ENCODE measurements at regions not wholly inside any gene's neighbourhood (a gene's known extent, or its start where the extent isn't known, plus 50 kb on each side); places are given as distances from the start of the nearest gene placed in this dataset.

DNA sequence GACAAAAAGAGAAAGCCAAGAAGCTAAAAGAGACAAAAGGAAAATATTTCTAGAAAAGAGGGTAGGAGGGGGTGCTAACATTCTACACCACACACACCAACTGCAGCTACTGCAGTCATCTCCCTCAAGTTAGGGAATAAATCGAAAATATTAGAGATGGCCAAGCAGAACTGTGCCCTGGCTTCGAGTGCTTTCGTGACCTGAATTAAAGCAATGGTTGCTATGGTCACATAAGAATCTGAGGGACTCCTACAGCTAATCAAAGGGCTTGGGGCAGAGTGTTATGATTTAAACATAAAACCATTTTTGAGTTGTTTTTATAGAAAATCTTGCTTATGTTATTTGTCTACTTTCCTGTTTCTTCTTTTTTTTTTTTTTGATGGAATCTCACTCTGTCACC is 159.6 kb upstream of the HNRNPA3 start:
- no peak for DNase-seq (ENCODE audit: low read depth, low spot score)

DNA sequence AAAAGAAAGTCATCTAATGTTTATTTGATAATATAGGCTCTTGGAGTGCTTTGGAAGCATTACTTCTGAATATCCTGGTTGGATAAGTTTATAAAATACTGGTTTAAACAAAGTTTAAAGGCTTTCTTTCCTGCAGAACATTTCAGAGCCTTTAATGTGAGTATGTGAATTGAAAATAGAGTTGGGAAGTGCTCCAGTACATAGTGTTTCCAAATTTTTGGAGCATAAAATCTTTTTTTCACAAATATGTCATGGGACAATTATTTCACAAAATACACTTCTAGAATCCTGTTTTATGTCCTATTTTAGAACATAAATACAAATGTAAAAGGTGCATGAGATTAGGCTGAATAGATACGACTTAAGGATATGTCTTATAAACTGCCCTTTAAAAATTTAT is 158.9 kb upstream of the HNRNPA3 start:
- DNase-seq (ENCODE audit: low read depth, low spot score), result no peak

DNA sequence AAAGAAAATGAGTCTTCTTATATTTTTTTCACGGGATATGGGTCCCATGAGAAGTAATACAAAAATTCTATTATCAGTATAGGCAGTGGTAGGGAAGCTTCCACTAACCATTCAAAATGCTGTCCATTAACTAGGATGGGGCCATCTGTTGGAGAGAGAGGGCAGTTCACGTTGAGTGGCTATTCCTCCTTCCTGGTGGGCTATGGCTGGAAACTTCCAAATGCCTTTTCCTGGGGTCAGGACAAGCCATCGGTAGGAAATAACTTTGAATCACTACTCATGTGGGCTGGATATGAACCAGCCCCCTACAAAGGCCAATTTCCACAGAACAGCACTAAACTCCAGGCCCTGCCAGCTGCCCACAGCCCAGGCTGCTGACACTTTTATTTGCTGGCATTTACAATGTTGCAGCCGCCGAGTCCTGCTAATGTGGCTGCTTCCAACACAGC is 156.1 kb upstream of the HNRNPA3 start:
- no peak for DNase-seq (ENCODE audit: low read depth, low spot score)

DNA sequence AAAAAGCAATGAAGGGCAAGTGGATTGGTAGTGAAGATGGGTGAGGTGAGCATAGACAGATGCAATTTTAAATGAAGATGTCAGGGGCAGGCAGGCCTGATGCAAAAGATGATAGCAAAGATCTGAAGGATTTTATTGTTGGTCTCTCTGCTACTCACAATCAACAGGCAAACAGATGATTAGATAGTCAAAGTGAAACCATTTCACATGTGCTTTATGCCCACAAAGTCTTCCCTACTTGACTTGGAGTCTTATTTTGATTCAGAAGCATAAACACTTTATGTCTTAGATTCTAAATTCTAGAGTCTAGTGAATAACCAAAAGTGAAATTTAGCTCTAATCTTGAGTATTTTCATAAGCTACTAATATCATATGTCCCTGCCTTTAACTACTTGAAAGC is 153.8 kb upstream of the HNRNPA3 start:
- no peak for DNase-seq (ENCODE audit: low read depth, low spot score)

DNA sequence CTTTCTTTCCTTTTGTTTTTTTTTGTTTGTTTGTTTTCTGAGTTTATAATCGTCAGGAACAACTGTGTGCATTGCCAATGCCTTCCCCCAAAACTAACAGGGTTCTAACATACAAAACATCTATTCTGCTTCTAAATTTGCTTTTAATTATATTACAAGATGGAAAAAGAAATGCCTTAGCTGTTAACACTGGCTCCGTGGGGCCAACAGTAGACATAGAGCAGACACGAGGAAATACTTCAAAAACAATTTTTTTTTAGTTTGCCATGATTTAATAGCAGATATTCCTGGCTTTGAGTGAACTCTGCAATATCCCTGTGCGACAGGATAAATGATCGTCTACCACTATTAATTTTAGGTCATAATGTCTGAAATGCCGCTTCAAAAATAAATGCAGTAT is 153.3 kb upstream of the HNRNPA3 start:
- DNase-seq (ENCODE audit: low read depth, low spot score), result no peak

DNA sequence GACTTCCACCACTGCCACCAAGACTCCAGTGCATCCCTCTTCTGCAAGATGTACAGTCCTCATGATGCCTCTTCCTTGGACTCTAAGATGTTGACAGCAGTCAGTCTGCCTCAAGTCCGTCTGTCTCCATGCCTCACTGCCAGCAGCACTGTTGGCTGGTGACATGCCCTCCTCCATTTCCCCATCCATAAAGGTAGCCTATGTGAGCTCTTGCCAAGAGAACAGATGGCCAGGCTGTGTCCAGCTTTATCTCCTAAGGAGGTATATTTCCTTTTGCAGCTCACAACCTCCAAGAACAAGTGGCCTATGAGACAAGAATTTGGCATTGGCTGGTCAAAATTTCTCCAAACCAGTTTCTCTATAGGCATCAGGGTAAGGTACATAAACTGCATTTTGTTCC is 149.3 kb upstream of the HNRNPA3 start:
- no peak for DNase-seq (ENCODE audit: low read depth, low spot score)

DNA sequence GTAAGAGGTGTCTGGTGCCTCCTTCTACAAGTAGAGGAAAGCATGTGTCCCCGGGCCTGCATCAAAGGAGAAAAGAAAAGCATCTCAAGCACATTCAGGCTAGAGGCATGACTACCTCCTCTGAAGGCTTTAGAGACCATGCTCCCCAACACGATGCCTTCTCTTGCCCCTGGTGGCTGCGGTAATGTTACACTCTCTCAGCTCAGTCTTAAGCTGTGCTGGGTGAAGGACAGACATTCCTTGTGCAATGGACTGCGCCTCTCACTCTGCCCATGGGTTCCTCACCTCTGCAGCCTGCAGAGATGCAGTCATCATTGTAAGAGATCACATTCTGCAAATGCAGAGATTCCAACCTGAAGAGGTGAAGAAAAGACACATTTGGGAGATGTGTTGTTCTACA is 148.2 kb upstream of the HNRNPA3 start:
- DNase-seq (ENCODE audit: low read depth, low spot score), result no peak

DNA sequence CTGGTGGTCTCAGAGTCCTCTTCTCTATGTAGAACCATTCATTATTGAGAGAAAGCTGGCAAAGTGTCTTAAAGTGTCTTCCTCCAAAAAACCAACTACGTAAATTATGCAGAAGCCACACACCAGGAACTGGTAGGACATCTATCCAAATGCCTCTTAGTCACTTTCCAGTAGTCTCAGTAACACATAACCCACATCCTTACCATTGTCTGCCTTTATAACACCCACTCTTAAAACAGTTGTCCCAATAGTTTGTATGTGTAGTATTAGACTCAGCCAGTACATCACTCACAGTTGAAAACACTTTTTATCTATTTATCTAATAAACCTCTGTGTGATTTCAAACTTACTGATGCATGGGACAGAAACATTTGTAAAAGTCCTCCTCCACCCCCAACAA is 143.6 kb upstream of the HNRNPA3 start:
- no peak for DNase-seq (ENCODE audit: low read depth, low spot score)

DNA sequence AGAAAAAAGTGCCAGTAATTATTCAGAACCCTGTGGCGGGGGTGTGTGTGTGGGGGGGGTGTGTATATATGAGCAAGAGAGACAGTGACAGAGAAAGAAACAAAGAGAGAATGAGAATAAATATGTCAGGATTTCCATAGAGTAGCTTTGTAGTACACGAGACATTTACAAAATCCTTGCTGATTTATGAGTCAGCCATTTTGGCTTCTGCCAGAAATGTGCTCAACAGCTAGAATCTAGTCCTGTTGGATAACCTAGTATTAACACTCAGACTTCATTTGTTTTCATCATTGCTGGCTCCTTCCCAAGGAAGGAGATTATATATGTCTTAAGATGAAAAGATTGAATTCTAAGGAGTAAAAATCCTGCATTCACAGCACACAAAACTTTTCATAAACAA is 140.5 kb upstream of the HNRNPA3 start:
- DNase-seq (ENCODE audit: low read depth, low spot score), result no peak

DNA sequence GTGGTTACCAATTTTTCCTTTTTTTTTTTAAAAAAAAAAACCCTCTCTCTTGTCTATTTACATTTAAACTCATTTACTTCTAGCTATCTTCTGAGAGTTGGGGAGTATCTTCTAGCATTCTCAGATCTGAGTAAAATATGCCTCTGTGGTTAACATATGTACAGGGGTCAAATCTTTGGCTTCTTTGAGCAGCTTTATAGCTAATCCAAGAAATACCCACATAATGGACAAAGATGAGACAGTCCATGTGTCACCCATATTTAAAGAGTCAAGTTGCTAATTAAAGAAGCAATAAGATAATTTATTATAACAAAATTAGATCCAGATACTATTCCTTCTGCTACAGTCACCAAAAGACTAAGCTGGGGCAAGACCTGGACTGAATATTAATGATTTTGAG is 139.0 kb upstream of the HNRNPA3 start:
- DNase-seq (ENCODE audit: low read depth, low spot score), result no peak

DNA sequence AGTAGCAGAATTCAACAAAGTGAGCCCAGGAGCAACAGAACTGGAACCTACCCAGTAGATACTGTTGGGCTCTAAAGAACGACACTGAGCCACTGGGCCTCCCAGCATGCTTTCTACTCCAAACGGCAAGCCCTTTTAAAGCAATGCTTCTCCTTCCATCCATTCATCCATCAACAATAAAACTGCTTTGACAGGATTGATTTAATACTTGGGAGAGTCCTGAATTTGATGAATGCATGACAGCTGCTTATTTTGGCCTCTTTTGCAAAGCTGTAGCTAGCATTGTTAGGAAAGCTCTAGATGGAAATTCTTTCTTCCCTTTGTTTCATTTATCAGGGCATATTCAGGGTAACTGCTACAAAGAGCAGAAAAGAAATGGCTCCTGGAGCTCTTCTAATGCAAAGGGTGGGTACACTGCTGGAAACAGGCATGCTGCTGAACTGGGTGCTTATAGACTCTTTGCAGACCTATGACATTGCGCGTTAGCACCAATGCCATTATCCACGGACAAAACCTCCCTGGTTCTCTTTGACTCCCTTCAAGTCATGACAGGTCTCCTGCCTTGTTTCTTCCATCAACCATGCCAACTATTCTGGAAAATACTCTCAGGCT is 138.4 kb upstream of the HNRNPA3 start:
- DNase-seq (ENCODE audit: low read depth, low spot score), result no peak

DNA sequence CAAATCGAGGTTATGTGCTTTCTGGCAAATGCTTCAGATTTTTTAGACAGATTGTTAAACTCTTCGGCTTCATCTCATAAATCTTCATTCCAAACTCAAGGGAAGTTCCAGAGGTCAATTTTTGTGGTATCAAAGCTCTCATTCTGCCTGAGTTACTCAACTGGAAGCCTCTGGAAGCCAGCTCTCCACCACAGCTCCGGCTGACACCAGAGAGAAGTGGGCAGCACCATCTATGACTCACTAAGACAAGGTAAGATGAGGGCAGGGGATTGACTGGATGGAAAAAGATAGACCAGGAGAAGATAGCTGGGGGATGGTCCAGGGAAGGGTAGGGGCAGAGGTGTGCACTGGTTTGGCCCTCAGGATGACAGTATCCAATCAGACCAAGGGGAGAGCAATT is 137.3 kb upstream of the HNRNPA3 start:
- no peak for DNase-seq (ENCODE audit: low read depth, low spot score)

DNA sequence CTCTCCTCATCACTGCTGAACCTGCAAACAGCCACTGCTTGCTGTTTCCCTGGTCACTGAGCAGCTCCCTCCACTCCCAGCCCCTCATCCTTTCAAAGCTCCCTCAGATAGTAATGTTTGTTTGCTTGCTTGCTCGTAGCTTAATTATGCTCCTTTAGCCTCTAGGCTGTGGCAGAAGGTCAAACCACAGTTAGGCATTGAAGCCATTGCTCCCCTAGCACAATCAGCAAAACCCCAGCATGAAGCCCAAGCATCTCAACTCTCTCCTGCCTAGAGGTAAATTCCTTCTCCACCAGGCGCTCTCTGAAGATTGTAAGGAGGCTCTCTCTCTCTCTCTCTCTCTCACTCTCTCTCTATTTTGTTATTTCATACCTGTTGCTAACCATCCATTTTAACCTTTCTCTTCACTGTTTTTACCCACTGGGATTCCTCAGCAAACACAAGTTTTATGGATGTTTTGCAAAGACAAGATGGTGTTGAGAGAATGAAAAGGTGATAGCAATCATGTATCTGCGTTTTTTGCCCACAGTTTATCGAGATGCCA is 135.9 kb upstream of the HNRNPA3 start:
- DNase-seq (ENCODE audit: low read depth, low spot score), result no peak

DNA sequence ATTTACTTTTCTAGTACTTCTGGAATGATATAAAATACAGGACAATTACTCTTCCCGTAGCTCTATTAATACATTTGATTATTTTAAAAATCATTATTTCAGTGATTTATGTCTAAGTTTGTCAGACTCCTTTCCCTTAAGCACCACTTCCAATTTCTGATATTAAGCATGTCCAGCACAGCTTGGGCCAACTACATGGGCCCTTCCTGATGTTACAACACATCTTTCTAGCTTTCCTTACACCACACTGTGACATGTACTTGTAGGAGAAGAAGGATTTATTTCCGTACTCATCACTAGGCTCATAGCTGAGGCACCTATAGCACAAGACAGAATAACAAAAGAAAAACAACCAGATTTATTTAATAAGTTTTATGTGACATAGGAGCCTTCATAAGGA is 134.8 kb upstream of the HNRNPA3 start:
- no peak for DNase-seq (ENCODE audit: low read depth, low spot score)

DNA sequence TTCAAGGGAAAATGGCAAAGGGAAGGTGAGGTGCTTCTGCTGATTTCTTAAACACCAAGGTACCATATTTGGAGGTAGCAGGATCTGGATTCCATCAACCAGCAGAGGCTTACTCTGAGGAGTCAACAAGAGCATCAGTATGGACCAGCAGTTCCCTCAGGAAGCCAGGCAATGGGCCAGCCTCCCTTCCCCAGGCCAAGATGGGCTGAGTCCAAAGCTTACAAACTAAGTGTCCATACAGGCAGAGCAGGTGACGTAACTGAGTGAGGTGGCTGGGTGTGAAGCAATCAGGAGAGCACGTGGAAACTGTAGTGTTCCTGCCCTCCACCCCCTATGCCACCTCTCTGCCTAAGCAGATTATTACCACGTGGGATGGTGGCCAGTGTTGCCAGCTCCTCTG is 134.2 kb upstream of the HNRNPA3 start:
- DNase-seq (ENCODE audit: low read depth, low spot score), result no peak

DNA sequence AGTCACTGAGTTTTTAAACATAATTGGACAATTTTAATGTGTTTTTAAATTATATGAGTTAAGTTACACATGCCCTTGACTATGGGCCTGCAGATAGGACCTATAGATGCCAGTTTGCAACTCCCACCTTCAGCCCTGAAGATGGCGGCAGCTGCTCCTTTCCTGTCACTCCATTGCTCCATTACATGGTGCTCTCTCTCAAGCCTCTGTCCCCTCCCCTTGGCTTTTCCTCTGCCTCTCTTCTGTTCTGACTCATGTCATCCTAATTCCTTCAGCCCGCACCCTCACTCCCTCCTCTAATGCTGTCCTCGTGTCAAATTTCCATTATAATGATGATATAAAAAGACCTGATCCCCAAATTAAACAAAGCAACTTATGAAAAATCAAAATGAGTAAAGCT is 133.7 kb upstream of the HNRNPA3 start:
- no peak for DNase-seq (ENCODE audit: low read depth, low spot score)

DNA sequence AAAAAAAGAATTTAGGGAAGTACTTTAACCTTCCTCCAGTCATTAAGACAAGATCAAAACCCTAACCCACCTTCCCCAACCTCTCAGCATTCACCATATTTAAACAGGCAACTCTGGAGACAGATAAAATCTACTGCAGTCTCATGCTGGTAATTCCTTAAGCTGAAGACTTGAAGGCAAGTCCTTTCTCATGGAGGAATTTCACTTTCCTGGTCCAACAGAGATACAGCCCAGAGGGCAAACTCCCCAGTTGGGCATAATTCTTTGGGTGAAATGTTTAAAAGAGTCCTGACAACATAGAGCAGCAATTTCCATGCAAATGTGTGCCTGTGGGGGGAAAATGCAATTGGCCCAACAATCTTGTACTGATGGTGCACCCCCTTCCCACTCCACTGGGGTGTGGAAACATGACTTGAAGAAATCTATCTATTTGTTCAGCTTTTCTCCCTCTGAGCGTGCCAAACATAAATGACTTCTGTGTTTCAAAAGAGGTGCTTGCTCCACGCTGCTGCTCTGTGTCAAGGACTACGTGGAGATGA is 131.8 kb upstream of the HNRNPA3 start:
- DNase-seq (ENCODE audit: low read depth, low spot score), result no peak

DNA sequence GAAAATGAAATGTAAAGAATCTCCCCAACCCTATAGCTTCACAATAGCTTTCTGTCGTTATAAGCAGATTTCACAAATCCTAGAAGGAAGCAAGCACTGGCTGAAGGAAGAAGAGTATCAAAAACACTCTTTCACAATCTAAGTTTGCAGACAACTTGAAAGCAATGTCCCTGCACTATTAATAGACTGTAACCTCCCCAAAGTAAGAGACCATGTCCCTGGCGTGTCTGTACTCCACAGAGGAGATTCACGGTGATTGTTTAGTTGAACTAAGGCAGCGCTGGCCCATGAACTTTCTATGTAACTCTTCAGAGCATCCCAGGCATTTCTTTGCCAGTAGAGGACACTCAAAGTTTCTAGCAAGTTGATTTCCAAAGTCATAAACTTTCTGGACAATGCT is 128.0 kb upstream of the HNRNPA3 start:
- DNase-seq (ENCODE audit: low read depth, low spot score), result no peak

DNA sequence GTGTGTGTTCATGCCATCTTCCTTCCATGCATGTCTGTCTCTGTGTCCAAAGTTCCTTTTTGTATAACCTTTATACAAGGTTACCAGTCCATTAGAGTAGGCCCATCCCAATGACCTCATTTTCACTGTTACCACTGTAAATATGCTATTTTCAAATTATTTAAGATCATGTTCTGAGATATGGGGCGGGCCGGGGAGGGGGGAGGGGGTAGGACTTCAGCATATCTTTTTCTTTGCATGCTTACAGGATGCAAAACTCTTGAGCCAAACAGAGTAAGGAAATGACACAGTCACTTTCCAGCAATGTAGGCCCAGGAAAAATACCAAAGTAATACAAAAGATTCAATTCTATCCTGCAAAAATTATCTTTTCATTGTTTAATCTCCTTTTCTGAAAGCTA is 124.1 kb upstream of the HNRNPA3 start:
- DNase-seq (ENCODE audit: low read depth, low spot score), result no peak

DNA sequence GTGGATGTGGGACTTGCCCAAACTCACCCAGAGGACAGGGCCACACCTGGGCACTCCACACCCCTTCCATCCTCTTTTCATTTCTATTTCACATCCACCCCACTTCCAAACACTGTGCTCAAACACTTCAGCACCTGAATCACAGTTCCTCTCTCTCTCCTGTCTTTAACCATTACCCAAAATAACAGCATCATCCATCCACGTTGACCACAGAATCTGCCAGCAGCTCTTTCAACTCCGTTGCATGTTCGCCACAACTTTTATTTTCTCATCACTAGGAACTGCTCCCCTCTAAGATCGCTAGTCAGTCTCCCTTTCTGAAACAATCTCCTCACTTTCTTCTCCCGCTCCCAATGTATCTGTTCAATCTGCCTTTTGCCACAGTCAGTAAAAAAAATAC is 121.6 kb upstream of the HNRNPA3 start:
- DNase-seq (ENCODE audit: low read depth, low spot score), result no peak

DNA sequence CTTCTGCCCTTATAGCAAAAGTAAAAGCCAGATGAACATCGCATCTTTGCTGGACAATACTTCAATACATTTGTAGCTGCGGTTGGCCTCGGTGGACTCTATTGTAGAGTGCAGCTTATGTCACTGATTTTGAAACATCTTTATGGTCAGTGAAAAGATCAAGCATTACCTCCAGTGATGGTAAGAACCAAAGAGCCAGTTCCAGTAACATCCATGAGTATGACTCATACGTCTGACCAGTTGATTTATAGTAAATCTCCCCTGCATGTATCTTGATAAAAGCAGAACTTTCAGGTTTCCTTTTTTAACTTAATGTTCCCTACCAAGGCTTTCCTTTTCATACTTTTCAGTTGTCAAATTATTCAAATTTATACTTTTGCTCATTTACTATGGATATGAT is 119.2 kb upstream of the HNRNPA3 start:
- no peak for DNase-seq (ENCODE audit: low read depth, low spot score)

DNA sequence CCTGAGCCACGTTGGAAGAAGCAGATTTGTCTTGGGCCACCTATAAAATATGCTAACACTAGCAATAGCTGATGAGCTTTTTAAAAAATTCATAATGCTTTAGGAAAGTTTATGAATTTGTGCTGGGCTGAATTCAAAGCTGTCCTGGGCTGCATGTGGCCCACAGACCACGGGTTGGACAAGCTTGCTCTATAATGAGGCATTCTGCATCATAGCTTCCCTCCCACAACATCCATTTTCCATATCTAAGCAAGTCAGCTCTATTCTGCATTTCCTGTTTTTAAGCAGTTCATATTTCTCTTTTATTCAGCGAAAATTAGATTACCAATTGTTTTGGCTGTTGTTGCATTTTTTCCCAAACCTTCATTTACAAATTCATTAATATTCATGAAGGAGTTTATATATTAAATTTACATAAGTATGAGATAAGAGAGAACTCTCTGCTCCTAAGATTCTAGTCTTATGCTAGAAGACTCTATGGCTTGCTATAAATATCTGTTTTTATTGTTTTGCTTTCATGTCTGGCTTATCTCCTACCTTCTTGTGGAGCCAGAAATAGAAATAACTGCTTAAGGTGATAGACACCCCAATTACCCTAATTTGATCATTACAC is 114.5 kb upstream of the HNRNPA3 start:
- no peak for DNase-seq (ENCODE audit: low read depth, low spot score)

DNA sequence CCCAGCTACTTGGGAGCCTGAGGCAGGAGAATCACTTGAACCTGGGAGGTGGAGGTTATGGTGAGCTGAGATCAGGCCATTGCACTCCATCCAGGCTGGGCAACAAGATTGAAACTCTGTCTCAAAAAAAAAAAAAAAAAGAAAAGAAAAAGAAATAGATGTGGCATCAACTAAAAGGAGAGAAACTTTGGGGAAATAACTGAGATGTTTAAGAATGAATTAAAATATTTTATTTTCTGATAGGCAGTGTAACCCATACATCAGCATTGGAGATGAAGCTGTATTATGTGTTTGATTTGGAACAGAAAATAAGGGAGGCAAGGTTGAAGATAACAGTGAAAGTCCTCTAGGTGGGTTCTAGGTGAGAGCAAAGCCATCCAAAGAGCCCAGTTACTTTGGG is 110.7 kb upstream of the HNRNPA3 start:
- no peak for DNase-seq (ENCODE audit: low read depth, low spot score)

Data from smooth muscle cell of the brain vasculature (primary cell).